ENCODE measurements at regions not wholly inside any gene's neighbourhood (a gene's known extent, or its start where the extent isn't known, plus 50 kb on each side); places are given as distances from the start of the nearest gene placed in this dataset.

- no peak for TF ChIP-seq CTCF (IDR thresholded peaks at IDR 0.05)
- H3K27ac ChIP-seq: no peak overlapping the region
- H3K4me3 ChIP-seq (ENCODE audit: low read depth in 1 of 2, low read length in 1 of 2): no peak overlapping the region
- no peaks in the 10 kb centered on the region for H3K36me3 ChIP-seq
- no peaks in the 10 kb centered on the region for H3K27me3 ChIP-seq
- no peaks in the 10 kb centered on the region for H3K4me1 ChIP-seq (ENCODE audit: control insufficient read depth in 1 of 2, insufficient read depth in 1 of 2, low read depth in 1 of 2, low read length in 1 of 2)
- H3K9me3 ChIP-seq: no peaks in the 10 kb centered on the region
These were observed 973.1 kb downstream of the TMEM182 start for GRCh38 chr2:103734911-103735310.

- Histone ChIP-seq H3K9me3 (no peaks in the 10 kb centered on the region), H3K4me3 (ENCODE audit: low read depth in 1 of 2, low read length in 1 of 2) (no peak overlapping the region), H3K27me3 (no peaks in the 10 kb centered on the region), H3K27ac (no peak overlapping the region), H3K36me3 (no peaks in the 10 kb centered on the region), H3K4me1 (ENCODE audit: control insufficient read depth in 1 of 2, insufficient read depth in 1 of 2, low read depth in 1 of 2, low read length in 1 of 2) (no peaks in the 10 kb centered on the region)
- TF ChIP-seq CTCF (IDR thresholded peaks at IDR 0.05): no peak
These were observed 976.3 kb downstream of the TMEM182 start for GRCh38 chr2:103738108-103738507.

- H3K9me3 ChIP-seq: no peaks in the 10 kb centered on the region
- no peaks in the 10 kb centered on the region for H3K36me3 ChIP-seq
- TF ChIP-seq CTCF (IDR thresholded peaks at IDR 0.05): no peak
These were observed 976.8 kb downstream of the TMEM182 start for GRCh38 chr2:103738606-103739005.

GRCh38 chr2:103739186-103739585 is 977.4 kb downstream of the TMEM182 start:
- no peak for TF ChIP-seq CTCF (IDR thresholded peaks at IDR 0.05)
- Histone ChIP-seq H3K27ac (no peak overlapping the region), H3K9me3 (no peaks in the 10 kb centered on the region), H3K4me3 (ENCODE audit: low read depth in 1 of 2, low read length in 1 of 2) (no peak overlapping the region), H3K4me1 (ENCODE audit: control insufficient read depth in 1 of 2, insufficient read depth in 1 of 2, low read depth in 1 of 2, low read length in 1 of 2) (no peaks in the 10 kb centered on the region), H3K36me3 (no peaks in the 10 kb centered on the region), H3K27me3 (no peaks in the 10 kb centered on the region)

More at GRCh38 chr2:103738606-103739005, 976.8 kb downstream of the TMEM182 start:
- H3K27me3 ChIP-seq: no peaks in the 10 kb centered on the region
- no peak overlapping the region for H3K27ac ChIP-seq
- no peak overlapping the region for H3K4me3 ChIP-seq (ENCODE audit: low read depth in 1 of 2, low read length in 1 of 2)
- no peaks in the 10 kb centered on the region for H3K4me1 ChIP-seq (ENCODE audit: control insufficient read depth in 1 of 2, insufficient read depth in 1 of 2, low read depth in 1 of 2, low read length in 1 of 2)

- Histone ChIP-seq H3K4me3 (ENCODE audit: low read depth in 1 of 2, low read length in 1 of 2) (no peak overlapping the region), H3K27ac (no peak overlapping the region), H3K27me3 (no peaks in the 10 kb centered on the region), H3K4me1 (ENCODE audit: control insufficient read depth in 1 of 2, insufficient read depth in 1 of 2, low read depth in 1 of 2, low read length in 1 of 2) (no peaks in the 10 kb centered on the region), H3K36me3 (no peaks in the 10 kb centered on the region), H3K9me3 (no peaks in the 10 kb centered on the region)
- no peak for TF ChIP-seq CTCF (IDR thresholded peaks at IDR 0.05)
These were observed 978.1 kb downstream of the TMEM182 start for GRCh38 chr2:103739921-103740320.

GRCh38 chr2:103740631-103741030 is 978.8 kb downstream of the TMEM182 start:
- Histone ChIP-seq H3K4me3 (ENCODE audit: low read depth in 1 of 2, low read length in 1 of 2) (no peak overlapping the region), H3K9me3 (no peaks in the 10 kb centered on the region), H3K27ac (no peak overlapping the region), H3K36me3 (no peaks in the 10 kb centered on the region), H3K27me3 (no peaks in the 10 kb centered on the region), H3K4me1 (ENCODE audit: control insufficient read depth in 1 of 2, insufficient read depth in 1 of 2, low read depth in 1 of 2, low read length in 1 of 2) (no peaks in the 10 kb centered on the region)
- no peak for TF ChIP-seq CTCF (IDR thresholded peaks at IDR 0.05)

Data from neutrophil (primary cell).